SK-N-SH (cell line): ENCODE measurements at regions not wholly inside any gene's neighbourhood (a gene's known extent, or its start where the extent isn't known, plus 50 kb on each side); places are given as distances from the start of the nearest gene placed in this dataset.

ENCODE experiments used
- CTCF ChIA-PET: fragments of 300-600, 350-600 bp; formaldehyde crosslinking; extraction: SDS; loops from one replicate; lab custom pipeline; 2021; lab: Yijun Ruan, JAX
- POLR2A ChIA-PET: fragments of 350-600 bp; sonication (Branson Sonifier 250); formaldehyde crosslinking; extraction: SDS; loops from one replicate; lab custom pipeline; 2020; ENCODE audit warnings: antibody characterized with exemption, inconsistent platforms; lab: Yijun Ruan, JAX
- DNase-seq: peaks from one replicate; pipeline ENCODE4 v3.0.0; 2012
- H2AFZ ChIP-seq: fragments of 200-600 bp; sonication (generic); 2 replicates; pipeline ENCODE4 v1.8.1; 2016; ENCODE audit warnings: antibody characterized with exemption, mild to moderate bottlenecking, low read depth
- H3F3A ChIP-seq: fragments of 200-600 bp; sonication (generic); replicated peaks from 2 replicates; pipeline ENCODE3; 2016; ENCODE audit warnings: antibody characterized with exemption, mild to moderate bottlenecking; ENCODE audit not compliant: insufficient read depth
- H3K27ac ChIP-seq, 2 experiments: fragments of 200-500 bp in 1 of 2; fragments of 200-600 bp in 1 of 2; sonication (Bioruptor generic) in 1 of 2; sonication (generic), shearing (Covaris generic) in 1 of 2; 2 replicates each; pipeline versions ENCODE4 v1.5.1 to v1.6.1; 2014 to 2016; ENCODE audit warnings: low read depth in 2 of 2, inconsistent platforms in 1 of 2, low read length in 1 of 2, mild to moderate bottlenecking in 1 of 2, mixed read lengths in 1 of 2
- H3K27me3 ChIP-seq: fragments of 200-600 bp; sonication (generic), shearing (Covaris generic); 2 replicates; pipeline ENCODE4 v1.6.1; 2016; ENCODE audit warnings: mixed run types; ENCODE audit not compliant: insufficient read depth
- H3K36me3 ChIP-seq, 2 experiments: fragments of 200-500 bp in 1 of 2; fragments of 200-600 bp in 1 of 2; sonication (Bioruptor generic) in 1 of 2; sonication (generic) in 1 of 2; replicated peaks in 1 of 2; 2 replicates each; pipeline versions ENCODE3 to v1.5.1; 2014 to 2016; ENCODE audit warnings: low read length in 1 of 2, mild to moderate bottlenecking in 1 of 2; ENCODE audit not compliant: insufficient read depth in 2 of 2, control insufficient read depth in 1 of 2
- H3K4me1 ChIP-seq, 2 experiments: fragments of 200-500 bp in 1 of 2; fragments of 200-600 bp in 1 of 2; sonication (Bioruptor generic) in 1 of 2; sonication (generic), shearing (Covaris generic) in 1 of 2; 2 replicates each; pipeline versions ENCODE4 v1.5.1 to v1.6.1; 2014 to 2016; ENCODE audit warnings: low read depth in 1 of 2, low read length in 1 of 2, mixed run types in 1 of 2; ENCODE audit not compliant: insufficient read depth in 2 of 2, control insufficient read depth in 1 of 2
- H3K4me2 ChIP-seq: fragments of 200-600 bp; sonication (generic), shearing (Covaris generic); 2 replicates; pipeline ENCODE4 v1.6.1; 2017; ENCODE audit warnings: mixed run types
- H3K4me3 ChIP-seq, 2 experiments: fragments of 200-500 bp in 1 of 2; fragments of 200-600 bp in 1 of 2; sonication (Bioruptor generic) in 1 of 2; sonication (generic), shearing (Covaris generic) in 1 of 2; 2 replicates each; pipeline versions ENCODE4 v1.5.1 to v1.8.1; 2014 to 2016; ENCODE audit warnings: low read depth in 2 of 2, inconsistent platforms in 1 of 2, low read length in 1 of 2, mild to moderate bottlenecking in 1 of 2, mixed read lengths in 1 of 2, moderate library complexity in 1 of 2
- H3K79me2 ChIP-seq: fragments of 200-600 bp; sonication (generic); 2 replicates; pipeline ENCODE4 v1.8.1; 2017; ENCODE audit warnings: mild to moderate bottlenecking; ENCODE audit not compliant: insufficient read depth
- H3K9ac ChIP-seq: fragments of 200-600 bp; sonication (generic); 2 replicates; pipeline ENCODE4 v1.6.1; 2017; ENCODE audit warnings: mixed run types
- H3K9me2 ChIP-seq: fragments of 200-600 bp; sonication (generic); 2 replicates; pipeline ENCODE4 v1.6.1; 2017; ENCODE audit warnings: mixed run types
- H3K9me3 ChIP-seq: fragments of 200-600 bp; sonication (generic); 2 replicates; pipeline ENCODE4 v1.6.1; 2017; ENCODE audit warnings: mixed run types, mild to moderate bottlenecking, moderate library complexity
- H4K20me1 ChIP-seq: fragments of 200-600 bp; sonication (generic); 2 replicates; pipeline ENCODE4 v1.6.1; 2017; ENCODE audit warnings: mild to moderate bottlenecking, mixed run types; ENCODE audit not compliant: insufficient read depth
- CHD2 ChIP-seq: fragments of 150-350 bp; IDR thresholded peaks from 2 replicates; pipeline ENCODE4 v1.6.1; 2018; ENCODE audit warnings: low read length; ENCODE audit not compliant: partially characterized antibody
- ELF1 ChIP-seq: IDR thresholded peaks from 2 replicates; pipeline ENCODE4 v1.4.0; 2012
- EZH2phosphoT487 ChIP-seq: fragments of 200-600 bp; sonication (generic); IDR thresholded peaks from 2 replicates; pipeline ENCODE4 v1.6.1; 2017; ENCODE audit warnings: low read depth, mixed run types, mild to moderate bottlenecking, antibody characterized with exemption, moderate library complexity, borderline replicate concordance
- GABPA ChIP-seq: IDR thresholded peaks from 2 replicates; pipeline ENCODE4 v1.4.0; 2012; ENCODE audit warnings: low read depth, mild to moderate bottlenecking
- GATA2 ChIP-seq: sonication (generic); formaldehyde crosslinking; IDR thresholded peaks from 2 replicates; pipeline ENCODE4 v1.5.0; 2020; ENCODE audit warnings: mild to moderate bottlenecking, missing genetic modification reagents
- TCF12 ChIP-seq: IDR thresholded peaks from 2 replicates; pipeline ENCODE4 v1.4.0; 2012
- WGBS: methylation state at CpG from one replicate; pipeline ENCODE4 v1.1.6; 2017; ENCODE audit warnings: low lambda C conversion rate; 5-methylcytosine and 5-hydroxymethylcytosine counted together
- TF ChIP-seq, protein P1 (sequence below): IDR thresholded peaks from 2 replicates; pipeline ENCODE4 v1.6.1; 2012; ENCODE audit warnings: mild to moderate bottlenecking, low read depth, low read length, moderate library complexity

DNA sequence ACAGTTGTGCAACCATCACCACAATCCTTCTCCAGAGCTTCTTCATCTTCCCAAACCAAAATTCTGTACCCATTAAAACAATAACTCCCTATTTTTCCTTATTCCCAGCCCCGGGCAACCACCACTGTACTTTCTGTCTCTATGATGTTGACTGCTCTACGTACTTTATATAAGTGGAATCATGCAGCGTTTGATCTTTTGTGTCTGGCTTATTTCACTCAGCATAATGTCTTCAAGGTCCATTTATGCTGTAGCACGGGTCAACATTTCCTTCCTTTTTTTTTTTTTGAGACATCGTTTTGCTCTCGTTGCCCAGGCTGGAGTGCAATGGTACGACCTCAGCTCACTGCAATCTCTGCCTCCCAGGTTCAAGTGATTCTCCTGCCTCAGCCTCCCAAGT is 162.7 kb upstream of the GSC start (continued):
- TF ChIP-seq, protein P1, sequence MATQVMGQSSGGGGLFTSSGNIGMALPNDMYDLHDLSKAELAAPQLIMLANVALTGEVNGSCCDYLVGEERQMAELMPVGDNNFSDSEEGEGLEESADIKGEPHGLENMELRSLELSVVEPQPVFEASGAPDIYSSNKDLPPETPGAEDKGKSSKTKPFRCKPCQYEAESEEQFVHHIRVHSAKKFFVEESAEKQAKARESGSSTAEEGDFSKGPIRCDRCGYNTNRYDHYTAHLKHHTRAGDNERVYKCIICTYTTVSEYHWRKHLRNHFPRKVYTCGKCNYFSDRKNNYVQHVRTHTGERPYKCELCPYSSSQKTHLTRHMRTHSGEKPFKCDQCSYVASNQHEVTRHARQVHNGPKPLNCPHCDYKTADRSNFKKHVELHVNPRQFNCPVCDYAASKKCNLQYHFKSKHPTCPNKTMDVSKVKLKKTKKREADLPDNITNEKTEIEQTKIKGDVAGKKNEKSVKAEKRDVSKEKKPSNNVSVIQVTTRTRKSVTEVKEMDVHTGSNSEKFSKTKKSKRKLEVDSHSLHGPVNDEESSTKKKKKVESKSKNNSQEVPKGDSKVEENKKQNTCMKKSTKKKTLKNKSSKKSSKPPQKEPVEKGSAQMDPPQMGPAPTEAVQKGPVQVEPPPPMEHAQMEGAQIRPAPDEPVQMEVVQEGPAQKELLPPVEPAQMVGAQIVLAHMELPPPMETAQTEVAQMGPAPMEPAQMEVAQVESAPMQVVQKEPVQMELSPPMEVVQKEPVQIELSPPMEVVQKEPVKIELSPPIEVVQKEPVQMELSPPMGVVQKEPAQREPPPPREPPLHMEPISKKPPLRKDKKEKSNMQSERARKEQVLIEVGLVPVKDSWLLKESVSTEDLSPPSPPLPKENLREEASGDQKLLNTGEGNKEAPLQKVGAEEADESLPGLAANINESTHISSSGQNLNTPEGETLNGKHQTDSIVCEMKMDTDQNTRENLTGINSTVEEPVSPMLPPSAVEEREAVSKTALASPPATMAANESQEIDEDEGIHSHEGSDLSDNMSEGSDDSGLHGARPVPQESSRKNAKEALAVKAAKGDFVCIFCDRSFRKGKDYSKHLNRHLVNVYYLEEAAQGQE = no peak
- TF ChIP-seq EZH2phosphoT487 (no peak), TCF12 (no peak), ELF1 (no peak)

DNA sequence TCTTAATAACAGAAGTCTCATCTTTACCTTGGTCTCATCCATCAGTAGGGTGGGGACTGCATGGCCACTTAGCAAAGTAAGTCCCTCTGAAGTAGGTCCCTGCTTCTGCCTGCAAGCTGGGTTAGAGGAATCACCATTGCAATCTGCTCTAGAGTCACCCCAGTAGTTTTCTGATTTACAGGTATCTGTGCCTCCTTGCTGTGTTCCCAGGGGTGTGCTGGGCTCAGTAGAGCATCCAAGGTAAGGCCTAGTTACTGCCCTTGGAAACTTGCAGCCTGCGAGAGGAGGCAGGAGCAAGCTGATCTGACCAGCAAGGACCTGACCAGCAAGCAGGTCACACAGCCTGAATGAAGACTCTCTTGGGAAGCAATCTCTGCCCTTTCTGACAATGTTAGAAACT is 160.8 kb upstream of the GSC start:
- Histone ChIP-seq H3K27me3 (no peaks in the 10 kb centered on the region), H3K4me3 (no peak overlapping the region)
- TF ChIP-seq GATA2 (CRISPR knock-in tag) (no peak), CHD2 (no peak), GABPA (no peak)
- TF ChIP-seq, all 33 proteins: peak for 0
- ChIA-PET POLR2A (no interaction called here), CTCF (no interaction called here)
- Histone ChIP-seq H3K9me2 (no peaks in the 10 kb centered on the region), H3K79me2 (no peaks in the 10 kb centered on the region), H3K36me3 (no peaks in the 10 kb centered on the region), H4K20me1 (no peaks in the 10 kb centered on the region), H3K4me1 (peaks cover 0 to 5% of the 10 kb centered on the region in 2 experiments; a peak in 1 of 4 replicates), H3K4me2 (no peak overlapping the region), H3K9ac (no peak overlapping the region), H3K27ac (no peak overlapping the region), H3K9me3 (no peaks in the 10 kb centered on the region), H2AFZ (no peak overlapping the region), H3F3A (no peaks in the 10 kb centered on the region)
- DNase-seq = no peak
- WGBS = no CpG with 5 or more reads among the region's 1 CpG

DNA sequence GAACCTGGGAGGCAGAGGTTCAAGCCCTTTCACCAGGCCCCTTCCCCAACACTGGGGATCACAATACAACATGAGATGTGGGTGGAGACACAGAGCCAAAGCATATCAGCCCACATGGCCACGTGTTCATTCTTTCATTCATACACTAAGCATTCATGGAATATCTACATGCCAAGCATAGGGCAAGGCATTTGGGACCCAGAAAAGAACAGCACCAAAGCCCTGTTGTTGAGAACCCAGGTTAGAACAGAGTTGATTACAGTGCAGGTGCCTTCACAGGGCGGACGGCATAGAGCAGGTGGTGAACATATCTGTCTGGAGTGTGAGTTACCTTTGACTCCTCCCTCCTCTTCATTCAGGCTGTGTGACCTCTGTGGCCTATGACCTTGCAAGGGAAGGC is 159.4 kb upstream of the GSC start:
- WGBS = 71% methylated on average over 2 of the region's 3 CpGs
- ChIA-PET POLR2A (no interaction called here), CTCF (no interaction called here)

More for the DNA sequence above, 159.4 kb upstream of the GSC start:
- no peak overlapping the region for H3K9ac ChIP-seq
- TF ChIP-seq CHD2 = no peak
- H3K4me1 ChIP-seq = no peaks in the 10 kb centered on the region
- no peaks in the 10 kb centered on the region for H3K79me2 ChIP-seq
- no peaks in the 10 kb centered on the region for H4K20me1 ChIP-seq
- no peaks in the 10 kb centered on the region for H3K9me3 ChIP-seq
- no peak overlapping the region for H2AFZ ChIP-seq
- no peak for DNase-seq
- H3K27me3 ChIP-seq = no peaks in the 10 kb centered on the region
- H3K4me3 ChIP-seq = no peak overlapping the region
- H3K27ac ChIP-seq = no peak overlapping the region
- H3K36me3 ChIP-seq = no peaks in the 10 kb centered on the region
- no peaks in the 10 kb centered on the region for H3F3A ChIP-seq
- no peak overlapping the region for H3K4me2 ChIP-seq
- H3K9me2 ChIP-seq = no peaks in the 10 kb centered on the region
